ENCODE measurements at regions not wholly inside any gene's neighbourhood (a gene's known extent, or its start where the extent isn't known, plus 50 kb on each side); places are given as distances from the start of the nearest gene placed in this dataset.

DNA sequence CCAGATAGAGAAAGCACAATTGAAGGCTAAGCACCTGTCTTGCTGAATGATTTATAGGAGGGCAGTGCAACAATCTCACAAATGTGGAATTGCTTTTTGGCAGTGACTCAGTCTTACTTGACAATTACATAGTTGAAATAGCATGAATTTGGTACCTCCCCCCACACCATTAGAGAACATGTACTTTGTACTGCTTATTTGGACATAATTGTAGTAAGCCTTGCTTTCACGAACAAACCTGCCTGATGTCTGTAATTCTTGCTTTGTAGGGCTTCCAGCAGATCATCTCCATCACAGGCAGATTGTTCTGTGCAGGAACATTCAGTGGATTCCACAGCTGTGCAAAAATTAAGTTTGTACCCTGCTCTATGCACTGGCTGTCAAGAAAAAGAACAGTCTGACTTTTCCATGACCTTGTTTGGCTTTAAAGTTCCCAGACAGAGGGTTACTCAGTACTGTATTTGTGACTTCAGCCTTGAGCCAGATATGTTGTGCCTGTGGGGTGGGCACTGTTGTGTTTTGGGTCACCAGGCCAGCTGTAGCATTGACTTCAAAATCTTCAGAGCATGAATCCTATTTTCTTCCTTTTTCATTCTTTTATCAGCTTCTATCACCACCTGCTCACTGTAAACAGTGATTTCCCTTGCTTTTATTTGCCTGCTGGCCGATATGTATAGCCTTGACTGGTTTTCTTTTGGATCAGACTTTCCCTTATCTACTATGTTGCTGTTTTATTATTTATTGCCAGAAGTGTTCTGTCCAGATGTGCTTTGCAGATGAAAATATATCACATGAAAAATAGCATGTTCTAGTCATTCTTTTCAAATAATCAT, 941.0 kb upstream of the CHORDC1 start:
- Histone ChIP-seq H3K9ac (replicated peaks; ENCODE audit: extremely low read depth, insufficient read depth, low read length) (no peak overlapping the region), H3K79me2 (ENCODE audit: control insufficient read depth, insufficient read depth, low read length) (no peaks in the 10 kb centered on the region), H3K4me1 (ENCODE audit: control insufficient read depth, extremely low read depth, insufficient read depth, low read length) (peaks cover 1% of the 10 kb centered on the region), H3K27me3 (ENCODE audit: control insufficient read depth in 2 of 2, insufficient read depth in 2 of 2, low read length in 2 of 2) (no peaks in the 10 kb centered on the region), H3K9me1 (replicated peaks; ENCODE audit: control insufficient read depth, extremely low read depth, insufficient read depth, low read length) (no peaks in the 10 kb centered on the region), H3K4me2 (ENCODE audit: insufficient read depth, low read length) (no peak overlapping the region), H3K9me3 (replicated peaks; ENCODE audit: control insufficient read depth, insufficient read depth, low read length) (no peaks in the 10 kb centered on the region), H3K27ac (ENCODE audit: insufficient read depth, low read depth, low read length) (no peak overlapping the region), H4K20me1 (replicated peaks; ENCODE audit: control insufficient read depth, extremely low read depth, insufficient read depth, low read length) (no peaks in the 10 kb centered on the region), H2AFZ (ENCODE audit: low read depth, low read length) (no peak overlapping the region), H3K4me3 (replicated peaks in 1 of 3; ENCODE audit: insufficient read depth in 1 of 3, low read depth in 1 of 3, low read length in 3 of 3) (no peak overlapping the region), H3K36me3 (ENCODE audit: control insufficient read depth in 2 of 2, extremely low read depth in 1 of 2, insufficient read depth in 2 of 2, low read length in 2 of 2) (no peaks in the 10 kb centered on the region)
- no TSS peak for BruUV-seq (replicated peaks)
- TF ChIP-seq FOS (IDR thresholded peaks at IDR 0.05; ENCODE audit: borderline replicate concordance, insufficient read depth, low read length): no peak
- intact Hi-C loops (cut with micrococcal nuclease) (no loop called here), dilution Hi-C loops (cut with MboI; ENCODE audit: extremely low pct_ligation_motif_present, low sequenced_read_pairs) (no loop called here)
- CTCF ChIA-PET: no interaction called here
- peak; percentile 67 for DNase-seq (ENCODE audit: low read depth, low spot score)
- POLR2A ChIA-PET: no interaction called here
- FAIRE-seq: no peak

DNA sequence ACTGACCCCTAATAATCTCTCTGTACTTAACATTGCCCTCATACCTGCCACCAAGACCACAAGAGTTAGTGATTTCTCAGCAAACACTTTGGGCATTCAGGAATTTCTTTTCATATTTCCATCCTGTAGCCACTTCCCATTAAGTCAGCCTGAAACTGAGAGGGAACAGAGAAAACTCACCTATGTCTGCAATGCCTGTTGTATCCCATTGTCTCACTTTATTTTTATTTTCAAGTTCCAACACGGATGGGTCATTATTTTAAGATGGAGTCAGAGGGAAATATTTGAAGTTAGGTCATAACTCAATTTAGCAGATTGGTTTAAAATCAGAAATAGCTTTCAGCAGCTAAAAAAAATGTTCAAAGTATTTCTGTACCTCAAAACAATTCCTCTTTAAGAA, 937.8 kb upstream of the CHORDC1 start:
- Histone ChIP-seq H3K4me1 (ENCODE audit: control insufficient read depth, extremely low read depth, insufficient read depth, low read length) (peaks cover 2% of the 10 kb centered on the region), H4K20me1 (replicated peaks; ENCODE audit: control insufficient read depth, extremely low read depth, insufficient read depth, low read length) (no peaks in the 10 kb centered on the region), H3K9ac (replicated peaks; ENCODE audit: extremely low read depth, insufficient read depth, low read length) (no peak overlapping the region), H3K4me3 (replicated peaks in 1 of 3; ENCODE audit: insufficient read depth in 1 of 3, low read depth in 1 of 3, low read length in 3 of 3) (no peak overlapping the region), H3K79me2 (ENCODE audit: control insufficient read depth, insufficient read depth, low read length) (no peaks in the 10 kb centered on the region), H3K4me2 (ENCODE audit: insufficient read depth, low read length) (no peak overlapping the region), H3K27me3 (ENCODE audit: control insufficient read depth in 2 of 2, insufficient read depth in 2 of 2, low read length in 2 of 2) (no peaks in the 10 kb centered on the region), H3K36me3 (ENCODE audit: control insufficient read depth in 2 of 2, extremely low read depth in 1 of 2, insufficient read depth in 2 of 2, low read length in 2 of 2) (no peaks in the 10 kb centered on the region), H3K9me1 (replicated peaks; ENCODE audit: control insufficient read depth, extremely low read depth, insufficient read depth, low read length) (no peaks in the 10 kb centered on the region), H2AFZ (ENCODE audit: low read depth, low read length) (no peak overlapping the region), H3K9me3 (replicated peaks; ENCODE audit: control insufficient read depth, insufficient read depth, low read length) (no peaks in the 10 kb centered on the region), H3K27ac (ENCODE audit: insufficient read depth, low read depth, low read length) (no peak overlapping the region)
- no peak for TF ChIP-seq POLR2A (IDR thresholded peaks at IDR 0.05; ENCODE audit: low read depth, low read length)
- no peak for TF ChIP-seq FOS (IDR thresholded peaks at IDR 0.05; ENCODE audit: borderline replicate concordance, insufficient read depth, low read length)
- TF ChIP-seq POLR2AphosphoS5 (IDR thresholded peaks at IDR 0.05; ENCODE audit: insufficient read depth, low read depth, low read length): no peak
- TF ChIP-seq, protein P1, sequence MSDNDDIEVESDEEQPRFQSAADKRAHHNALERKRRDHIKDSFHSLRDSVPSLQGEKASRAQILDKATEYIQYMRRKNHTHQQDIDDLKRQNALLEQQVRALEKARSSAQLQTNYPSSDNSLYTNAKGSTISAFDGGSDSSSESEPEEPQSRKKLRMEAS (IDR thresholded peaks at IDR 0.05; ENCODE audit: insufficient read depth, insufficient read length): no peak
- TF ChIP-seq GATA2 (IDR thresholded peaks at IDR 0.05; ENCODE audit: insufficient read depth, insufficient read length, low read depth, low read length): no peak
- TF ChIP-seq, protein P2, sequence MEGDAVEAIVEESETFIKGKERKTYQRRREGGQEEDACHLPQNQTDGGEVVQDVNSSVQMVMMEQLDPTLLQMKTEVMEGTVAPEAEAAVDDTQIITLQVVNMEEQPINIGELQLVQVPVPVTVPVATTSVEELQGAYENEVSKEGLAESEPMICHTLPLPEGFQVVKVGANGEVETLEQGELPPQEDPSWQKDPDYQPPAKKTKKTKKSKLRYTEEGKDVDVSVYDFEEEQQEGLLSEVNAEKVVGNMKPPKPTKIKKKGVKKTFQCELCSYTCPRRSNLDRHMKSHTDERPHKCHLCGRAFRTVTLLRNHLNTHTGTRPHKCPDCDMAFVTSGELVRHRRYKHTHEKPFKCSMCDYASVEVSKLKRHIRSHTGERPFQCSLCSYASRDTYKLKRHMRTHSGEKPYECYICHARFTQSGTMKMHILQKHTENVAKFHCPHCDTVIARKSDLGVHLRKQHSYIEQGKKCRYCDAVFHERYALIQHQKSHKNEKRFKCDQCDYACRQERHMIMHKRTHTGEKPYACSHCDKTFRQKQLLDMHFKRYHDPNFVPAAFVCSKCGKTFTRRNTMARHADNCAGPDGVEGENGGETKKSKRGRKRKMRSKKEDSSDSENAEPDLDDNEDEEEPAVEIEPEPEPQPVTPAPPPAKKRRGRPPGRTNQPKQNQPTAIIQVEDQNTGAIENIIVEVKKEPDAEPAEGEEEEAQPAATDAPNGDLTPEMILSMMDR (IDR thresholded peaks at IDR 0.05; ENCODE audit: extremely low read depth in 1 of 2, insufficient read depth in 1 of 2, low read depth in 1 of 2, low read length in 2 of 2): no peak
- TF ChIP-seq JUN (IDR thresholded peaks at IDR 0.05; ENCODE audit: borderline replicate concordance, insufficient read depth, insufficient read length, low read depth): no peak
- no peak for TF ChIP-seq MYC (IDR thresholded peaks at IDR 0.05; ENCODE audit: low read depth, low read length)
- no peak for TF ChIP-seq EZH2 (IDR thresholded peaks at IDR 0.05; ENCODE audit: borderline replicate concordance, low read depth, low read length, severe bottlenecking)
- intact Hi-C loops (cut with micrococcal nuclease): no loop called here
- FAIRE-seq: no peak
- dilution Hi-C loops (cut with MboI; ENCODE audit: extremely low pct_ligation_motif_present, low sequenced_read_pairs): no loop called here
- ChIA-PET POLR2A (no interaction called here), CTCF (no interaction called here)
- BruUV-seq (replicated peaks): no TSS peak
- DNase-seq (ENCODE audit: low read depth, low spot score): no peak

All from endothelial cell of umbilical vein (primary cell).